HEK293 (cell line): ENCODE measurements at regions not wholly inside any gene's neighbourhood (a gene's known extent, or its start where the extent isn't known, plus 50 kb on each side); places are given as distances from the start of the nearest gene placed in this dataset.
A peak's percentile ranks its signal among the peaks of the same experiment; 100 is the strongest.

Experiments used
- CTCF ChIA-PET: fragments of 350-600 bp; formaldehyde crosslinking; extraction: SDS; loops from one replicate; lab custom pipeline; 2021; ENCODE audit warnings: antibody characterized with exemption; lab: Yijun Ruan, JAX
- POLR2A ChIA-PET: fragments of 300-600 bp; formaldehyde crosslinking; extraction: SDS; loops from one replicate; lab custom pipeline; 2020; ENCODE audit warnings: antibody characterized with exemption, inconsistent platforms; lab: Yijun Ruan, JAX
- H3K27ac ChIP-seq: fragments of 200-500 bp; sonication (Bioruptor generic); 2 replicates; pipeline ENCODE4 v1.5.1; 2014; ENCODE audit warnings: low read depth, low read length, control low read depth, inconsistent platforms; ENCODE audit errors: extremely low read depth
- H3K36me3 ChIP-seq, 2 experiments: fragments of 200-500 bp in 1 of 2; sonication (Bioruptor generic) in 1 of 2; 1 replicate in 1 of 2; 2 replicates in 1 of 2; pipeline ENCODE4 v1.5.1; 2014 to 2017; ENCODE audit warnings: inconsistent platforms in 2 of 2, low read length in 2 of 2; ENCODE audit not compliant: control insufficient read depth in 2 of 2, insufficient read depth in 1 of 2
- H3K4me1 ChIP-seq: fragments of 200-500 bp; sonication (Bioruptor generic); 2 replicates; pipeline ENCODE4 v1.5.1; 2014; ENCODE audit warnings: mild to moderate bottlenecking, low read length, inconsistent platforms; ENCODE audit not compliant: control insufficient read depth, insufficient read depth
- H3K4me3 ChIP-seq: 2 replicates; pipeline ENCODE4 v1.5.1; 2011; ENCODE audit warnings: low read depth, mild to moderate bottlenecking, control low read depth, low read length, moderate library complexity
- H3K9me3 ChIP-seq: fragments of 200-500 bp; sonication (Bioruptor generic); 2 replicates; pipeline ENCODE4 v1.5.1; 2014; ENCODE audit warnings: low read depth, low read length, inconsistent platforms; ENCODE audit not compliant: control insufficient read depth, insufficient read depth
- CTCF ChIP-seq: fragments of 450-650 bp; formaldehyde crosslinking; IDR thresholded peaks from 2 replicates; pipeline ENCODE4 v1.5.1; 2016; ENCODE audit warnings: missing biosample characterization, missing genetic modification characterization
- FEZF1 ChIP-seq: fragments of 450-650 bp; formaldehyde crosslinking; IDR thresholded peaks from 2 replicates; pipeline ENCODE4 v1.5.1; 2016; ENCODE audit warnings: missing biosample characterization, missing genetic modification characterization
- GLIS1 ChIP-seq: fragments of 450-650 bp; formaldehyde crosslinking; IDR thresholded peaks from 2 replicates; pipeline ENCODE4 v1.5.1; 2016; ENCODE audit warnings: missing biosample characterization, missing genetic modification characterization
- GLIS2 ChIP-seq: fragments of 450-650 bp; formaldehyde crosslinking; IDR thresholded peaks from 2 replicates; pipeline ENCODE4 v1.5.1; 2016; ENCODE audit warnings: missing biosample characterization, missing genetic modification characterization
- IKZF3 ChIP-seq: fragments of 450-650 bp; IDR thresholded peaks from 2 replicates; pipeline ENCODE4 v1.5.0; 2018; ENCODE audit warnings: missing biosample characterization, mild to moderate bottlenecking, missing genetic modification characterization, moderate library complexity
- KLF17 ChIP-seq: fragments of 450-650 bp; formaldehyde crosslinking; IDR thresholded peaks from 2 replicates; pipeline ENCODE4 v1.5.1; 2016; ENCODE audit warnings: missing biosample characterization, missing genetic modification characterization
- KLF7 ChIP-seq: fragments of 450-650 bp; formaldehyde crosslinking; IDR thresholded peaks from 2 replicates; pipeline ENCODE4 v1.5.1; 2016; ENCODE audit warnings: missing biosample characterization, missing genetic modification characterization, borderline replicate concordance
- KLF9 ChIP-seq: fragments of 450-650 bp; formaldehyde crosslinking; IDR thresholded peaks from 2 replicates; pipeline ENCODE4 v1.5.1; 2016; ENCODE audit warnings: missing biosample characterization, missing genetic modification characterization, low read depth
- SALL2 ChIP-seq: fragments of 450-650 bp; formaldehyde crosslinking; IDR thresholded peaks from 2 replicates; pipeline ENCODE4 v1.5.0; 2017; ENCODE audit warnings: missing biosample characterization, mild to moderate bottlenecking, missing genetic modification characterization, borderline replicate concordance
- SCRT1 ChIP-seq: fragments of 450-650 bp; formaldehyde crosslinking; IDR thresholded peaks from 2 replicates; pipeline ENCODE4 v1.5.1; 2016; ENCODE audit warnings: missing biosample characterization, missing genetic modification characterization, borderline replicate concordance
- TRIM28 ChIP-seq: IDR thresholded peaks from 2 replicates; pipeline ENCODE4 v1.6.1; 2011; ENCODE audit warnings: low read length, control low read depth, borderline replicate concordance
- YY2 ChIP-seq: fragments of 450-650 bp; formaldehyde crosslinking; IDR thresholded peaks from 2 replicates; pipeline ENCODE4 v1.5.1; 2016; ENCODE audit warnings: missing biosample characterization, missing genetic modification characterization
- ZBTB17 ChIP-seq: fragments of 450-650 bp; formaldehyde crosslinking; IDR thresholded peaks from 2 replicates; pipeline ENCODE4 v1.5.1; 2016; ENCODE audit warnings: missing biosample characterization, missing genetic modification characterization
- ZBTB20 ChIP-seq: fragments of 450-650 bp; formaldehyde crosslinking; IDR thresholded peaks from 2 replicates; pipeline ENCODE4 v1.5.1; 2016; ENCODE audit warnings: missing biosample characterization, missing genetic modification characterization
- ZBTB7A ChIP-seq: fragments of 450-650 bp; formaldehyde crosslinking; IDR thresholded peaks from 2 replicates; pipeline ENCODE4 v1.5.1; 2016; ENCODE audit warnings: low read depth, missing biosample characterization, missing genetic modification characterization
- ZFHX2 ChIP-seq: fragments of 450-650 bp; formaldehyde crosslinking; conservative IDR thresholded peaks from 2 replicates; pipeline ENCODE4 v1.5.1; 2016; ENCODE audit warnings: missing biosample characterization, missing genetic modification characterization
- ZNF121 ChIP-seq: fragments of 450-650 bp; formaldehyde crosslinking; IDR thresholded peaks from 2 replicates; pipeline ENCODE4 v1.5.1; 2016; ENCODE audit warnings: missing biosample characterization, missing genetic modification characterization
- ZNF19 ChIP-seq: fragments of 450-650 bp; formaldehyde crosslinking; IDR thresholded peaks from 2 replicates; pipeline ENCODE4; 2016; ENCODE audit warnings: missing biosample characterization, missing genetic modification characterization, low read depth
- ZNF24 ChIP-seq: fragments of 450-650 bp; formaldehyde crosslinking; IDR thresholded peaks from 2 replicates; pipeline ENCODE4 v1.5.1; 2016; ENCODE audit warnings: missing biosample characterization, missing genetic modification characterization
- ZNF266 ChIP-seq: fragments of 450-650 bp; formaldehyde crosslinking; IDR thresholded peaks from 2 replicates; pipeline ENCODE4 v1.5.1; 2016; ENCODE audit warnings: missing biosample characterization, missing genetic modification characterization, low read depth
- ZNF350 ChIP-seq: fragments of 450-650 bp; formaldehyde crosslinking; IDR thresholded peaks from 2 replicates; pipeline ENCODE4 v1.5.0; 2017; ENCODE audit warnings: missing biosample characterization, mild to moderate bottlenecking, missing genetic modification characterization
- ZNF514 ChIP-seq: fragments of 450-650 bp; formaldehyde crosslinking; IDR thresholded peaks from 2 replicates; pipeline ENCODE4 v1.5.1; 2016; ENCODE audit warnings: missing biosample characterization, missing genetic modification characterization
- ZNF544 ChIP-seq: fragments of 450-650 bp; formaldehyde crosslinking; IDR thresholded peaks from 2 replicates; pipeline ENCODE4 v1.5.0; 2017; ENCODE audit warnings: missing biosample characterization, missing genetic modification characterization
- ZNF629 ChIP-seq: fragments of 450-650 bp; formaldehyde crosslinking; IDR thresholded peaks from 2 replicates; pipeline ENCODE4 v1.5.1; 2017; ENCODE audit warnings: missing biosample characterization, missing genetic modification characterization
- ZNF747 ChIP-seq: fragments of 450-650 bp; formaldehyde crosslinking; IDR thresholded peaks from 2 replicates; pipeline ENCODE4 v1.5.1; 2016; ENCODE audit warnings: missing biosample characterization, missing genetic modification characterization
- ZNF792 ChIP-seq: fragments of 450-650 bp; formaldehyde crosslinking; IDR thresholded peaks from 2 replicates; pipeline ENCODE4 v1.5.1; 2016; ENCODE audit warnings: missing biosample characterization, missing genetic modification characterization
- ZNF830 ChIP-seq: fragments of 450-650 bp; IDR thresholded peaks from 2 replicates; pipeline ENCODE4 v1.5.0; 2018; ENCODE audit warnings: missing biosample characterization, missing genetic modification characterization, low read depth, mild to moderate bottlenecking, moderate library complexity
- ZSCAN4 ChIP-seq: fragments of 450-650 bp; formaldehyde crosslinking; IDR thresholded peaks from 2 replicates; pipeline ENCODE4 v1.5.1; 2017; ENCODE audit warnings: missing biosample characterization, missing genetic modification characterization
- TF ChIP-seq, protein P1 (sequence below): fragments of 450-650 bp; IDR thresholded peaks from 2 replicates; pipeline ENCODE4 v1.5.1; 2018; ENCODE audit warnings: missing biosample characterization, mild to moderate bottlenecking, missing genetic modification characterization

DNA sequence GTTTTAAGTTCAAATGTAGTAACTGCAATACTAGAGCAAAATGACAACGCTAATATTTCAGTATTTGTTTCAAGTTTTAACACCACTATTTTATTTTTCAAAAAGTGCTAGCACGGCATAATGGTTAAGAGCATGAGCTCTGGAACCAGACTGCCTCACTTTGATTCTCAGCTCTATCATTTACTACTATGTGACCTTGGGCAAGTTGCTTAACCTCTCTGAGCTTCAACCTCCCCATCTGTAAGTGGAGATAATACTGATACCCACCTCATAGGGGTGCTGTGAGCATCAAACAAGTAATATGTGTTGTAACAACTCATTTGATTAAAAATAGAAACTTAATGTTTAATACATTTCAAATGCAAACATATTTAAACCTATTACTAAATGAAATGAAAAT is 115.4 kb upstream of the NPHP3 start:
- CTCF ChIA-PET, result interaction anchor here (0.6 kb wide), 1 partner anchor 587 kb away, joined by 4 read pairs; no protein-coding TSS in a partner anchor
- no peak for TF ChIP-seq ZSCAN4
- no peak for TF ChIP-seq ZFHX2 (tag by site-specific recombination)
- no peak for TF ChIP-seq IKZF3 (tag by site-specific recombination)
- no peak for TF ChIP-seq ZNF350 (tag by site-specific recombination)
- no peak for TF ChIP-seq ZNF544 (tag by site-specific recombination)
- TF ChIP-seq YY2 (tag by site-specific recombination), result no peak
- no peak for TF ChIP-seq ZNF514 (tag by site-specific recombination)
- no peak for TF ChIP-seq SALL2 (tag by site-specific recombination)
- TF ChIP-seq ZNF747 (tag by site-specific recombination), result no peak
- TF ChIP-seq ZNF266 (tag by site-specific recombination), result no peak
- TF ChIP-seq, protein P1, sequence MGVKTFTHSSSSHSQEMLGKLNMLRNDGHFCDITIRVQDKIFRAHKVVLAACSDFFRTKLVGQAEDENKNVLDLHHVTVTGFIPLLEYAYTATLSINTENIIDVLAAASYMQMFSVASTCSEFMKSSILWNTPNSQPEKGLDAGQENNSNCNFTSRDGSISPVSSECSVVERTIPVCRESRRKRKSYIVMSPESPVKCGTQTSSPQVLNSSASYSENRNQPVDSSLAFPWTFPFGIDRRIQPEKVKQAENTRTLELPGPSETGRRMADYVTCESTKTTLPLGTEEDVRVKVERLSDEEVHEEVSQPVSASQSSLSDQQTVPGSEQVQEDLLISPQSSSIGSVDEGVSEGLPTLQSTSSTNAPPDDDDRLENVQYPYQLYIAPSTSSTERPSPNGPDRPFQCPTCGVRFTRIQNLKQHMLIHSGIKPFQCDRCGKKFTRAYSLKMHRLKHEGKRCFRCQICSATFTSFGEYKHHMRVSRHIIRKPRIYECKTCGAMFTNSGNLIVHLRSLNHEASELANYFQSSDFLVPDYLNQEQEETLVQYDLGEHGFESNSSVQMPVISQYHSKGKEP (tag by site-specific recombination), result no peak
- TF ChIP-seq FEZF1 (tag by site-specific recombination), result no peak
- no peak for TF ChIP-seq ZBTB20 (tag by site-specific recombination)
- TF ChIP-seq KLF17 (tag by site-specific recombination), result no peak
- no peak for TF ChIP-seq ZBTB17 (tag by site-specific recombination)
- no peak for TF ChIP-seq GLIS2 (tag by site-specific recombination)
- TF ChIP-seq ZBTB7A (tag by site-specific recombination), result no peak
- no peak for TF ChIP-seq KLF7 (tag by site-specific recombination)
- no peak for TF ChIP-seq ZNF792 (tag by site-specific recombination)
- Histone ChIP-seq H3K4me1 (no peaks in the 10 kb centered on the region), H3K9me3 (no peaks in the 10 kb centered on the region), H3K27ac (no peak overlapping the region), H3K36me3 (no peaks in the 10 kb centered on the region), H3K4me3 (no peak overlapping the region)
- POLR2A ChIA-PET, result no interaction called here

GRCh38 chr3:132834356-132834755 is 112.1 kb upstream of the NPHP3 start:
- ChIA-PET POLR2A (no interaction called here), CTCF (no interaction called here)
- no peaks in the 10 kb centered on the region for H3K36me3 ChIP-seq

DNA sequence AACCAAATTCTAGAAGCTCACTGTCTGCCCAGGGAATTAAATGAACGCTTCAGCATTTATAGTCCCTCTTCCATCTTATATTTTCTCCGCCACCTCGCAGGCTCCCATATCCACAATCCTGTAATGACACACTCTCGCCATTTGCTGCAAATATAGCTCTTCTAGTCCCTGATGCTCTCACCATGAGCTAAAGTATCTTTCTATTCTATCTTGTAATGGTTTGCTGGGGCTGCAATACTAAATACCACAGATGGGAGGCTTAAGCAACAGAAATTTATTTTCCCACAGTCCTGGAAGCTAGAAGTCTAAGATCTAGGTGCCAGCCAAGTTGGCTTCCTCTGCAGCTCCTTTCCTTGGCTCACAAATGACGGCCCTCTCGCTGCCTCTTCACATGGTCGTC is 106.9 kb upstream of the NPHP3 start:
- POLR2A ChIA-PET, result no interaction called here
- CTCF ChIA-PET, result no interaction called here

More at GRCh38 chr3:132834356-132834755, 112.1 kb upstream of the NPHP3 start:
- no peak overlapping the region for H3K27ac ChIP-seq
- TF ChIP-seq ZNF121 (tag by site-specific recombination) (no peak), ZNF830 (no peak), GLIS1 (tag by site-specific recombination) (peak; percentile 66), ZNF629 (no peak), SCRT1 (no peak)
- TF ChIP-seq, all 188 proteins: peak for 1
- no peaks in the 10 kb centered on the region for H3K9me3 ChIP-seq
- no peak overlapping the region for H3K4me3 ChIP-seq
- no peaks in the 10 kb centered on the region for H3K4me1 ChIP-seq

More for the DNA sequence above, 106.9 kb upstream of the NPHP3 start:
- Histone ChIP-seq H3K4me3 (no peak overlapping the region), H3K36me3 (no peaks in the 10 kb centered on the region)
- TF ChIP-seq KLF9 (tag by site-specific recombination), result no peak
- no peak for TF ChIP-seq TRIM28
- TF ChIP-seq ZNF24 (tag by site-specific recombination), result no peak
- TF ChIP-seq ZNF19, result no peak
- no peak for TF ChIP-seq CTCF (tag by site-specific recombination)
- TF ChIP-seq, all 188 proteins: peak for 0
- H3K4me1 ChIP-seq, result no peaks in the 10 kb centered on the region
- no peak overlapping the region for H3K27ac ChIP-seq
- no peaks in the 10 kb centered on the region for H3K9me3 ChIP-seq
